Trophoblast cell (in vitro differentiated cells and primary cell): ENCODE measurements at regions not wholly inside any gene's neighbourhood (a gene's known extent, or its start where the extent isn't known, plus 50 kb on each side); places are given as distances from the start of the nearest gene placed in this dataset.

Source experiments
- DNase-seq, 2 donors: peaks; one replicate each; pipeline ENCODE4 v3.0.0-alpha.2; 2016
- H2AFZ ChIP-seq: 2 replicates; pipeline ENCODE4 v1.6.1; 2013; ENCODE audit warnings: low read length, moderate library complexity, mild to moderate bottlenecking; ENCODE audit not compliant: insufficient read depth, poor library complexity
- H2AK5ac ChIP-seq: 2 replicates; pipeline ENCODE4 v1.6.1; 2013; ENCODE audit warnings: mild to moderate bottlenecking, low read length
- H2BK120ac ChIP-seq: 2 replicates; pipeline ENCODE4 v1.6.1; 2013; ENCODE audit warnings: low read length, mild to moderate bottlenecking, moderate library complexity; ENCODE audit not compliant: insufficient read depth, poor library complexity
- H2BK12ac ChIP-seq: 2 replicates; pipeline ENCODE4 v1.6.1; 2013; ENCODE audit warnings: mild to moderate bottlenecking, low read length, moderate library complexity
- H2BK5ac ChIP-seq: 2 replicates; pipeline ENCODE4 v1.6.1; 2013; ENCODE audit warnings: low read length, low read depth, moderate library complexity, mild to moderate bottlenecking; ENCODE audit not compliant: poor library complexity
- H3K14ac ChIP-seq: 2 replicates; pipeline ENCODE4 v1.6.1; 2013; ENCODE audit warnings: mild to moderate bottlenecking, low read length
- H3K18ac ChIP-seq: 2 replicates; pipeline ENCODE4 v1.6.1; 2013; ENCODE audit warnings: mild to moderate bottlenecking, low read length
- H3K23ac ChIP-seq: 2 replicates; pipeline ENCODE4 v1.6.1; 2013; ENCODE audit warnings: low read length
- H3K27ac ChIP-seq: 2 replicates; pipeline ENCODE4 v1.5.1; 2013; ENCODE audit warnings: low read depth, mild to moderate bottlenecking, inconsistent platforms, low read length, moderate library complexity
- H3K27me3 ChIP-seq: 2 replicates; pipeline ENCODE4 v1.6.1; 2013; ENCODE audit warnings: inconsistent platforms, mild to moderate bottlenecking, low read length, moderate library complexity; ENCODE audit not compliant: insufficient read depth
- H3K36me3 ChIP-seq, 2 experiments: 1 replicate in 1 of 2; 2 replicates in 1 of 2; pipeline ENCODE4 v1.6.1; 2013; ENCODE audit warnings: low read length in 2 of 2, mild to moderate bottlenecking in 2 of 2, moderate library complexity in 1 of 2; ENCODE audit not compliant: insufficient read depth in 2 of 2, control insufficient read depth in 1 of 2
- H3K4ac ChIP-seq: 2 replicates; pipeline ENCODE4 v1.6.1; 2013; ENCODE audit warnings: low read depth, mild to moderate bottlenecking, low read length, moderate library complexity
- H3K4me1 ChIP-seq, 2 experiments: 1 replicate in 1 of 2; 2 replicates in 1 of 2; pipeline ENCODE4 v1.6.1; 2013; ENCODE audit warnings: low read length in 2 of 2, mild to moderate bottlenecking in 2 of 2, moderate library complexity in 1 of 2; ENCODE audit not compliant: insufficient read depth in 2 of 2, control insufficient read depth in 1 of 2
- H3K4me2 ChIP-seq: 2 replicates; pipeline ENCODE4 v1.6.1; 2013; ENCODE audit warnings: inconsistent platforms, mild to moderate bottlenecking, low read length, moderate library complexity
- H3K4me3 ChIP-seq: 2 replicates; pipeline ENCODE4 v1.5.1; 2013; ENCODE audit warnings: mild to moderate bottlenecking, low read depth, low read length, inconsistent platforms
- H3K79me1 ChIP-seq: one replicate; pipeline ENCODE4 v1.6.1; 2013; ENCODE audit warnings: low read length
- H3K79me2 ChIP-seq: 2 replicates; pipeline ENCODE4 v1.6.1; 2013; ENCODE audit warnings: low read length, mild to moderate bottlenecking; ENCODE audit not compliant: control insufficient read depth, insufficient read depth, poor library complexity
- H3K9ac ChIP-seq: 2 replicates; pipeline ENCODE4 v1.6.1; 2013; ENCODE audit warnings: mild to moderate bottlenecking, low read length
- H3K9me3 ChIP-seq: 2 replicates; pipeline ENCODE4 v1.6.1; 2013; ENCODE audit warnings: low read depth, mild to moderate bottlenecking, control low read depth, inconsistent platforms, low read length; ENCODE audit not compliant: insufficient read depth
- H4K12ac ChIP-seq: 2 replicates; pipeline ENCODE4 v1.6.1; 2013; ENCODE audit warnings: low read depth, mild to moderate bottlenecking, low read length, moderate library complexity
- H4K8ac ChIP-seq: 2 replicates; pipeline ENCODE4 v1.6.1; 2013; ENCODE audit warnings: low read depth, mild to moderate bottlenecking, low read length, moderate library complexity
- H4K91ac ChIP-seq: one replicate; pipeline ENCODE4 v1.6.1; 2013; ENCODE audit warnings: low read depth, mild to moderate bottlenecking, low read length, moderate library complexity
- WGBS: extraction: QIAGEN DNeasy Blood & Tissue Kit; methylation state at CpG from one replicate; pipeline ENCODE4 v1.1.7; 2013; ENCODE audit warnings: missing lambda C conversion rate; ENCODE audit not compliant: insufficient read length, insufficient coverage; ENCODE audit errors: extremely low coverage; 5-methylcytosine and 5-hydroxymethylcytosine counted together

GRCh38 chr4:123606336-123606735 is 209.7 kb downstream of the SPRY1 start:
- Histone ChIP-seq H3K18ac (no peak overlapping the region), H2BK5ac (no peak overlapping the region), H4K91ac (no peak overlapping the region), H4K8ac (no peak overlapping the region), H3K14ac (no peak overlapping the region), H2AK5ac (no peak overlapping the region), H3K4me2 (no peak overlapping the region), H3K4me1 (no peaks in the 10 kb centered on the region), H3K79me1 (no peaks in the 10 kb centered on the region), H3K27me3 (no peaks in the 10 kb centered on the region), H2AFZ (no peak overlapping the region), H3K23ac (no peak overlapping the region), H2BK12ac (no peak overlapping the region), H4K12ac (no peak overlapping the region), H3K4ac (no peak overlapping the region), H3K27ac (no peak overlapping the region), H2BK120ac (no peak overlapping the region), H3K79me2 (no peaks in the 10 kb centered on the region), H3K9ac (no peak overlapping the region), H3K9me3 (no peaks in the 10 kb centered on the region), H3K4me3 (no peak overlapping the region), H3K36me3 (no peaks in the 10 kb centered on the region)
- DNase-seq = no peak
- WGBS = no CpG with 5 or more reads among the region's 2 CpGs

GRCh38 chr4:123606946-123607542 is 210.4 kb downstream of the SPRY1 start:
- no peak for DNase-seq
- no peak overlapping the region for H2AFZ ChIP-seq
- H4K12ac ChIP-seq = no peak overlapping the region
- H3K4me3 ChIP-seq = no peak overlapping the region
- H3K36me3 ChIP-seq = no peaks in the 10 kb centered on the region
- no peak overlapping the region for H3K14ac ChIP-seq
- no peak overlapping the region for H2BK12ac ChIP-seq
- H3K18ac ChIP-seq = no peak overlapping the region
- H3K4ac ChIP-seq = no peak overlapping the region
- H3K79me1 ChIP-seq = no peaks in the 10 kb centered on the region
- H4K8ac ChIP-seq = no peak overlapping the region
- H2AK5ac ChIP-seq = no peak overlapping the region
- H3K27me3 ChIP-seq = no peaks in the 10 kb centered on the region
- H3K9me3 ChIP-seq = no peaks in the 10 kb centered on the region
- no peak overlapping the region for H3K4me2 ChIP-seq
- no peak overlapping the region for H3K27ac ChIP-seq
- WGBS = no CpG with 5 or more reads among the region's 3 CpGs
- no peak overlapping the region for H4K91ac ChIP-seq
- H3K9ac ChIP-seq = no peak overlapping the region
- H3K79me2 ChIP-seq = no peaks in the 10 kb centered on the region
- H3K4me1 ChIP-seq = no peaks in the 10 kb centered on the region
- H2BK5ac ChIP-seq = no peak overlapping the region
- no peak overlapping the region for H3K23ac ChIP-seq
- no peak overlapping the region for H2BK120ac ChIP-seq

DNA sequence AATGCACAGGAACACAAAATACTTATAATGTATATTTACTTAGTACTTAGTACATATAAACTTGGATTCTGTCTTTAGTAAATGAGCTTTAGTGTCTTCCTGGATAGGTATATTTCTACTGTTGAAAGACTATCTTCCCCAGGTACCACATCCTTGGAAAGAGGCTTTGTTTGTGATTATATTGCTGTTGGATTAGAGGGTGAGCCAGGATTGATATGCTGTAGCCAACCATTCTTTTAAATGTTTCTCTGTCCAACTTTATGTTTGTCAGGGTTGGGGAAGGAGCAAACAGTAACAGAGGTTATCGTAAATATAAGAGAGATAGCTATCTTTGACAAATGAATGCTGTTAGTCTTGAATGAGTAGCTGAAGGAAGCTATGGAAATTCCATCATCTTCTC is 213.2 kb downstream of the SPRY1 start:
- peak in 1 of 2 donors; percentile 72 for DNase-seq
- WGBS = no CpG with 5 or more reads among the region's 1 CpG

GRCh38 chr4:123613586-123614344 is 217.2 kb downstream of the SPRY1 start:
- no peak overlapping the region for H3K4me2 ChIP-seq
- no peak overlapping the region for H4K91ac ChIP-seq
- H3K23ac ChIP-seq = no peak overlapping the region
- no peaks in the 10 kb centered on the region for H3K79me2 ChIP-seq
- H2BK120ac ChIP-seq = no peak overlapping the region
- H3K9me3 ChIP-seq = no peaks in the 10 kb centered on the region
- H2BK5ac ChIP-seq = no peak overlapping the region
- no peak overlapping the region for H2AK5ac ChIP-seq
- H3K79me1 ChIP-seq = no peaks in the 10 kb centered on the region
- peaks cover 0 to 5% of the 10 kb centered on the region in 2 experiments for H3K4me1 ChIP-seq
- no peak overlapping the region for H4K8ac ChIP-seq
- H3K36me3 ChIP-seq = no peaks in the 10 kb centered on the region
- no peak overlapping the region for H3K27ac ChIP-seq
- H3K4ac ChIP-seq = no peak overlapping the region
- no peaks in the 10 kb centered on the region for H3K27me3 ChIP-seq
- no CpG with 5 or more reads among the region's 9 CpGs for WGBS
- H3K18ac ChIP-seq = no peak overlapping the region
- no peak overlapping the region for H3K14ac ChIP-seq
- no peak overlapping the region for H3K9ac ChIP-seq
- H2BK12ac ChIP-seq = no peak overlapping the region
- no peak overlapping the region for H2AFZ ChIP-seq
- H3K4me3 ChIP-seq = no peak overlapping the region
- peak in 1 of 2 donors; percentile 28 for DNase-seq
- H4K12ac ChIP-seq = no peak overlapping the region

More for the DNA sequence above, 213.2 kb downstream of the SPRY1 start:
- Histone ChIP-seq H2AFZ (no peak overlapping the region), H4K8ac (no peak overlapping the region), H3K4me1 (peaks cover 0 to 5% of the 10 kb centered on the region in 2 experiments), H4K12ac (no peak overlapping the region), H3K4me2 (no peak overlapping the region), H2AK5ac (no peak overlapping the region), H2BK120ac (no peak overlapping the region), H3K27ac (no peak overlapping the region), H3K18ac (no peak overlapping the region), H3K23ac (no peak overlapping the region), H3K4me3 (no peak overlapping the region), H3K14ac (no peak overlapping the region), H3K27me3 (no peaks in the 10 kb centered on the region), H3K9me3 (no peaks in the 10 kb centered on the region), H3K4ac (no peak overlapping the region), H3K79me1 (no peaks in the 10 kb centered on the region), H2BK12ac (no peak overlapping the region), H3K79me2 (no peaks in the 10 kb centered on the region), H2BK5ac (no peak overlapping the region), H3K36me3 (no peaks in the 10 kb centered on the region), H3K9ac (no peak overlapping the region), H4K91ac (no peak overlapping the region)
